K562 (cell line): ENCODE measurements at regions not wholly inside any gene's neighbourhood (a gene's known extent, or its start where the extent isn't known, plus 50 kb on each side); places are given as distances from the start of the nearest gene placed in this dataset.

Experiments
- ATAC-seq: fragments of 200-7000 bp; cut with Tn5 transposase; 3 replicates; pipeline ENCODE4 v1.9.1; 2020; ENCODE audit warnings: moderate library complexity
- BruUV-seq: library from RNA; stranded (reverse); fragments of 400-500 nt; replicated peaks from 2 replicates; lab custom pipeline; 2021; lab: Mats Ljungman, UMichigan
- CTCF ChIA-PET: fragments of 300-600 bp; formaldehyde crosslinking; extraction: SDS; loops from one replicate; lab custom pipeline; 2021; ENCODE audit warnings: low intra/inter-chr PET ratio; lab: Yijun Ruan, JAX
- POLR2A ChIA-PET: fragments of 300-600, 350-650 bp; sonication (Branson Sonifier 250); formaldehyde crosslinking; extraction: SDS; loops from one replicate; lab custom pipeline; 2021; ENCODE audit warnings: antibody characterized with exemption, inconsistent platforms; lab: Yijun Ruan, JAX
- DNase-seq, 4 experiments: peaks; one replicate each; pipeline versions ENCODE4 v3.0.0 to v3.0.0-alpha.2; 2011 to 2018; ENCODE audit warnings: low spot score in 3 of 4, mixed read lengths in 3 of 4; ENCODE audit errors: extremely low read depth in 1 of 4
- FAIRE-seq: peaks from 2 replicates; lab custom pipeline; 2011; peaks lifted over from hg19 to GRCh38; lab: Jason Lieb, UNC
- H2AFZ ChIP-seq: 2 replicates; pipeline ENCODE4 v1.6.0; 2011; ENCODE audit warnings: low read depth, low read length, control low read depth, inconsistent platforms
- H3K27ac ChIP-seq: fragments of 200-600 bp; 3 replicates; pipeline ENCODE4 v1.8.0; 2011; ENCODE audit warnings: low read depth, mild to moderate bottlenecking, control low read depth, inconsistent platforms, low read length, moderate library complexity, mixed read lengths; ENCODE audit errors: extremely low read depth
- H3K27me3 ChIP-seq, 2 experiments: fragments of 300-600 bp in 1 of 2; 2 replicates in 1 of 2; 3 replicates in 1 of 2; pipeline versions ENCODE4 v1.6.0 to v1.8.0; 2011; ENCODE audit warnings: inconsistent platforms in 2 of 2, low read length in 2 of 2, mild to moderate bottlenecking in 1 of 2, mixed read lengths in 1 of 2, moderate library complexity in 1 of 2; ENCODE audit not compliant: control insufficient read depth in 2 of 2, insufficient read depth in 2 of 2
- H3K36me3 ChIP-seq: fragments of 300-600 bp; 3 replicates; pipeline ENCODE4 v1.8.0; 2011; ENCODE audit warnings: mild to moderate bottlenecking, low read length, inconsistent platforms; ENCODE audit not compliant: control insufficient read depth, insufficient read depth
- H3K4me1 ChIP-seq, 2 experiments: fragments of 200-600 bp in 1 of 2; replicated peaks in 1 of 2; 2 replicates in 1 of 2; 3 replicates in 1 of 2; pipeline versions ENCODE4 v1.5.1 to v1.8.0; 2011; ENCODE audit warnings: inconsistent platforms in 2 of 2, low read length in 2 of 2, mild to moderate bottlenecking in 1 of 2, mixed read lengths in 1 of 2, moderate library complexity in 1 of 2; ENCODE audit not compliant: control insufficient read depth in 2 of 2, insufficient read depth in 2 of 2
- H3K4me2 ChIP-seq: 2 replicates; pipeline ENCODE4 v1.6.1; 2011; ENCODE audit warnings: low read length, control low read depth, inconsistent platforms, mixed read lengths; ENCODE audit not compliant: insufficient read depth
- H3K4me3 ChIP-seq: fragments of 200-600 bp; sonication (generic), shearing (Covaris generic); 2 replicates; pipeline ENCODE4 v1.5.1; 2016; ENCODE audit warnings: control low read depth, inconsistent platforms
- H3K79me2 ChIP-seq: fragments of 200-600 bp; 3 replicates; pipeline ENCODE4 v1.8.0; 2011; ENCODE audit warnings: low read length, inconsistent platforms; ENCODE audit not compliant: control insufficient read depth, insufficient read depth
- H3K9ac ChIP-seq, 2 experiments: 2 replicates each; pipeline versions ENCODE4 v1.6.0 to v1.6.1; 2011; ENCODE audit warnings: low read depth in 2 of 2, low read length in 2 of 2, control low read depth in 1 of 2, inconsistent platforms in 1 of 2, mild to moderate bottlenecking in 1 of 2, mixed read lengths in 1 of 2; ENCODE audit not compliant: insufficient read depth in 1 of 2
- H3K9me1 ChIP-seq: one replicate; pipeline ENCODE4 v1.6.0; 2011; ENCODE audit warnings: inconsistent platforms, mild to moderate bottlenecking, low read length, moderate library complexity; ENCODE audit not compliant: control insufficient read depth, insufficient read depth
- H3K9me3 ChIP-seq: replicated peaks from 2 replicates; pipeline ENCODE4 v1.5.1; 2011; ENCODE audit warnings: low read depth, low read length, inconsistent platforms; ENCODE audit not compliant: control insufficient read depth, insufficient read depth
- H4K20me1 ChIP-seq: replicated peaks from 2 replicates; pipeline ENCODE4 v1.6.1; 2011; ENCODE audit warnings: low read length, inconsistent platforms, mixed read lengths; ENCODE audit not compliant: control insufficient read depth, insufficient read depth
- ESRRA ChIP-seq: fragments of 450-650 bp; IDR thresholded peaks from 2 replicates; pipeline ENCODE4 v1.6.1; 2014; ENCODE audit warnings: low read depth, mild to moderate bottlenecking, moderate library complexity, borderline replicate concordance
- ETV1 ChIP-seq: fragments of 450-650 bp; conservative IDR thresholded peaks from 2 replicates; pipeline ENCODE4 v1.6.1; 2016; ENCODE audit warnings: missing genetic modification characterization, control low read depth, low read depth, missing compliant biosample characterization
- KLF6 ChIP-seq: fragments of 250-450 bp; sonication (Bioruptor Pico); IDR thresholded peaks from 2 replicates; pipeline ENCODE4 v1.4.0; 2020; ENCODE audit warnings: mild to moderate bottlenecking, moderate library complexity, borderline replicate concordance
- MYBL2 ChIP-seq, 2 experiments: fragments of 450-650 bp in 1 of 2; sonication (generic) in 1 of 2; formaldehyde crosslinking in 1 of 2; IDR thresholded peaks; 2 replicates each; pipeline versions ENCODE4 v1.6.1 to v1.8.1; 2017 to 2022; ENCODE audit warnings: borderline replicate concordance in 1 of 2, inconsistent platforms in 1 of 2, low read depth in 1 of 2, mild to moderate bottlenecking in 1 of 2, missing genetic modification reagents in 1 of 2, moderate library complexity in 1 of 2
- NUFIP1 ChIP-seq: fragments of 450-650 bp; IDR thresholded peaks from 2 replicates; pipeline ENCODE4 v1.6.1; 2018; ENCODE audit not compliant: partially characterized antibody
- SP2 ChIP-seq: IDR thresholded peaks from 2 replicates; pipeline ENCODE4 v1.6.1; 2011; ENCODE audit warnings: mild to moderate bottlenecking, low read depth, low read length, moderate library complexity; ENCODE audit not compliant: poor library complexity, severe bottlenecking; ENCODE audit errors: extremely low read depth
- THRAP3 ChIP-seq: fragments of 450-650 bp; IDR thresholded peaks from 2 replicates; pipeline ENCODE4 v1.6.1; 2016; ENCODE audit warnings: mild to moderate bottlenecking, inconsistent platforms, borderline replicate concordance
- TRIM24 ChIP-seq, 2 experiments: fragments of 450-650 bp; IDR thresholded peaks; 2 replicates each; pipeline ENCODE4 v1.6.1; 2016
- ZNF121 ChIP-seq: sonication (generic); formaldehyde crosslinking; conservative IDR thresholded peaks from 2 replicates; pipeline ENCODE4 v1.8.0; 2022; ENCODE audit warnings: missing genetic modification reagents
- ZNF316 ChIP-seq: fragments of 450-650 bp; IDR thresholded peaks from 2 replicates; pipeline ENCODE4 v1.6.1; 2016
- WGBS: fragments of 100-300 bp; shearing (Covaris generic); methylation state at CpG from one replicate; pipeline ENCODE4 v1.1.6; 2016; ENCODE audit warnings: low coverage, mixed read lengths; ENCODE audit not compliant: insufficient coverage; ENCODE audit errors: missing lambda C conversion rate; 5-methylcytosine and 5-hydroxymethylcytosine counted together
- in situ Hi-C: fragments of 300-500 bp; cut with MboI; formaldehyde crosslinking; loops from 4 replicates; pipeline ENCODE4 v1.15.0; 2018; ENCODE audit warnings: inconsistent platforms, mixed read lengths
- intact Hi-C: fragments of 100-400 bp; cut with micrococcal nuclease; formaldehyde crosslinking; loops from 2 replicates; pipeline ENCODE4 v1.14.2; 2022
- TF ChIP-seq, protein P1 (sequence below), 3 experiments: fragments of 200-800 bp in 1 of 3; fragments of 250-450 bp in 1 of 3; fragments of 450-650 bp in 1 of 3; sonication (Bioruptor Pico) in 1 of 3; sonication (Bioruptor generic) in 1 of 3; formaldehyde crosslinking in 1 of 3; IDR thresholded peaks; 2 replicates each; pipeline versions ENCODE4 v1.6.1 to v1.8.0; 2016 to 2022; ENCODE audit warnings: mild to moderate bottlenecking in 2 of 3, missing genetic modification characterization in 2 of 3, missing compliant biosample characterization in 1 of 3, moderate library complexity in 1 of 3

- in situ Hi-C loops, result no loop called here
- no peak for TF ChIP-seq ZNF316
- no peak overlapping the region for H3K4me3 ChIP-seq
- POLR2A ChIA-PET, result no interaction called here
- H3K79me2 ChIP-seq, result no peaks in the 10 kb centered on the region
- no peak overlapping the region for H3K4me2 ChIP-seq
- BruUV-seq, result no TSS peak
- 89% methylated on average over 3 of the region's 3 CpGs for WGBS
- H2AFZ ChIP-seq, result no peak overlapping the region
- no peaks in the 10 kb centered on the region for H3K9me1 ChIP-seq
- FAIRE-seq (no peak), DNase-seq (no peak), ATAC-seq (no peak)
- CTCF ChIA-PET, result no interaction called here
- H4K20me1 ChIP-seq, result no peaks in the 10 kb centered on the region
- no peak overlapping the region for H3K9ac ChIP-seq
- intact Hi-C loops, result no loop called here
- H3K9me3 ChIP-seq, result peaks cover 3% of the 10 kb centered on the region; the same call in 1 of the 2 replicates
- no peaks in the 10 kb centered on the region for H3K27me3 ChIP-seq
- peaks cover 10% of the 10 kb centered on the region in 2 experiments; a peak in 4 of 5 replicates for H3K4me1 ChIP-seq
- H3K36me3 ChIP-seq, result no peaks in the 10 kb centered on the region
- H3K27ac ChIP-seq, result no peak overlapping the region
Measured at GRCh38 chr20:47429409-47429808, 72.3 kb upstream of the NCOA3 start.

- H3K4me1 ChIP-seq, result peaks cover 10% of the 10 kb centered on the region in 2 experiments; a peak in 4 of 5 replicates
- no peak for DNase-seq
- no peak overlapping the region for H2AFZ ChIP-seq
- POLR2A ChIA-PET, result interaction anchor here (0.5 to 1.4 kb wide), 2 partner anchors 8 to 77 kb away, joined by 3 to 4 read pairs; no protein-coding TSS in a partner anchor
- no peak overlapping the region for H3K27ac ChIP-seq
- in situ Hi-C loops (no loop called here), intact Hi-C loops (no loop called here)
- no peaks in the 10 kb centered on the region for H3K79me2 ChIP-seq
- no peak overlapping the region for H3K4me3 ChIP-seq
- H3K4me2 ChIP-seq, result no peak overlapping the region
- no peak for FAIRE-seq
- no peaks in the 10 kb centered on the region for H4K20me1 ChIP-seq
- H3K27me3 ChIP-seq, result no peaks in the 10 kb centered on the region
- ATAC-seq, result no peak
- no peak overlapping the region for H3K9ac ChIP-seq
- 67% methylated on average over 5 of the region's 5 CpGs for WGBS
- H3K9me1 ChIP-seq, result no peaks in the 10 kb centered on the region
- no peaks in the 10 kb centered on the region for H3K36me3 ChIP-seq
- no TSS peak for BruUV-seq
- CTCF ChIA-PET, result no interaction called here
- H3K9me3 ChIP-seq, result peaks cover 3% of the 10 kb centered on the region; the same call in 1 of the 2 replicates
- TF ChIP-seq ZNF121 (CRISPR knock-in tag) (no peak), ETV1 (no peak), MYBL2 (IDR thresholded peaks at IDR 0.05; ENCODE audit: low read depth) (no peak), MYBL2 (CRISPR knock-in tag; IDR thresholded peaks at IDR 0.05; ENCODE audit: borderline replicate concordance) (no peak), TRIM24 (IDR thresholded peaks at IDR 0.05) (no peak), NUFIP1 (no peak), KLF6 (CRISPR knock-in tag) (no peak), THRAP3 (no peak), SP2 (no peak), ESRRA (no peak)
- TF ChIP-seq, protein P1, sequence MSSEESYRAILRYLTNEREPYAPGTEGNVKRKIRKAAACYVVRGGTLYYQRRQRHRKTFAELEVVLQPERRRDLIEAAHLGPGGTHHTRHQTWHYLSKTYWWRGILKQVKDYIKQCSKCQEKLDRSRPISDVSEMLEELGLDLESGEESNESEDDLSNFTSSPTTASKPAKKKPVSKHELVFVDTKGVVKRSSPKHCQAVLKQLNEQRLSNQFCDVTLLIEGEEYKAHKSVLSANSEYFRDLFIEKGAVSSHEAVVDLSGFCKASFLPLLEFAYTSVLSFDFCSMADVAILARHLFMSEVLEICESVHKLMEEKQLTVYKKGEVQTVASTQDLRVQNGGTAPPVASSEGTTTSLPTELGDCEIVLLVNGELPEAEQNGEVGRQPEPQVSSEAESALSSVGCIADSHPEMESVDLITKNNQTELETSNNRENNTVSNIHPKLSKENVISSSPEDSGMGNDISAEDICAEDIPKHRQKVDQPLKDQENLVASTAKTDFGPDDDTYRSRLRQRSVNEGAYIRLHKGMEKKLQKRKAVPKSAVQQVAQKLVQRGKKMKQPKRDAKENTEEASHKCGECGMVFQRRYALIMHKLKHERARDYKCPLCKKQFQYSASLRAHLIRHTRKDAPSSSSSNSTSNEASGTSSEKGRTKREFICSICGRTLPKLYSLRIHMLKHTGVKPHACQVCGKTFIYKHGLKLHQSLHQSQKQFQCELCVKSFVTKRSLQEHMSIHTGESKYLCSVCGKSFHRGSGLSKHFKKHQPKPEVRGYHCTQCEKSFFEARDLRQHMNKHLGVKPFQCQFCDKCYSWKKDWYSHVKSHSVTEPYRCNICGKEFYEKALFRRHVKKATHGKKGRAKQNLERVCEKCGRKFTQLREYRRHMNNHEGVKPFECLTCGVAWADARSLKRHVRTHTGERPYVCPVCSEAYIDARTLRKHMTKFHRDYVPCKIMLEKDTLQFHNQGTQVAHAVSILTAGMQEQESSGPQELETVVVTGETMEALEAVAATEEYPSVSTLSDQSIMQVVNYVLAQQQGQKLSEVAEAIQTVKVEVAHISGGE (CRISPR knock-in tag; IDR thresholded peaks at IDR 0.05), result peak in 1 of 3 experiments; percentile 92; a peak in 2 of 6 replicates
Measured at GRCh38 chr20:47430862-47431588, 70.7 kb upstream of the NCOA3 start.
